GM23338 (cell line): ENCODE measurements at regions not wholly inside any gene's neighbourhood (a gene's known extent, or its start where the extent isn't known, plus 50 kb on each side); places are given as distances from the start of the nearest gene placed in this dataset.

Experiments used
- ATAC-seq: fragments of 200-7000 bp; cut with Tn5 transposase; 3 replicates; pipeline ENCODE4 v1.9.1; 2020
- DNase-seq: peaks from one replicate; pipeline ENCODE4 v3.0.0-alpha.2; 2015; ENCODE audit warnings: low spot score
- H2AFZ ChIP-seq: fragments of 200-600 bp; sonication (generic); 2 replicates; pipeline ENCODE4 v1.8.0; 2016; ENCODE audit warnings: antibody characterized with exemption, mild to moderate bottlenecking, moderate library complexity
- H3F3A ChIP-seq: fragments of 200-600 bp; sonication (generic); replicated peaks from 2 replicates; pipeline ENCODE4 v1.8.0; 2017; ENCODE audit warnings: antibody characterized with exemption, mixed run types, low read depth
- H3K27ac ChIP-seq: fragments of 200-600 bp; sonication (generic); 2 replicates; pipeline ENCODE4 v1.6.1; 2016; ENCODE audit warnings: low read depth
- H3K27me3 ChIP-seq: fragments of 200-600 bp; sonication (generic); 2 replicates; pipeline ENCODE4 v1.8.0; 2016; ENCODE audit warnings: mild to moderate bottlenecking, mixed run types, moderate library complexity; ENCODE audit not compliant: insufficient read depth
- H3K36me3 ChIP-seq: fragments of 200-600 bp; sonication (generic); 2 replicates; pipeline ENCODE4 v1.8.0; 2016; ENCODE audit warnings: mild to moderate bottlenecking; ENCODE audit not compliant: insufficient read depth
- H3K4me1 ChIP-seq: fragments of 200-600 bp; sonication (generic); 2 replicates; pipeline ENCODE4 v1.8.0; 2016; ENCODE audit warnings: mild to moderate bottlenecking, moderate library complexity; ENCODE audit not compliant: insufficient read depth
- H3K4me2 ChIP-seq: fragments of 200-600 bp; sonication (generic); 2 replicates; pipeline ENCODE4 v1.7.1; 2017; ENCODE audit warnings: mixed run types
- H3K4me3 ChIP-seq: fragments of 200-600 bp; sonication (generic); 2 replicates; pipeline ENCODE4 v1.6.1; 2016; ENCODE audit warnings: mixed run types
- H3K79me2 ChIP-seq: fragments of 200-600 bp; sonication (generic); replicated peaks from 2 replicates; pipeline ENCODE4 v1.8.0; 2017; ENCODE audit warnings: mild to moderate bottlenecking; ENCODE audit not compliant: insufficient read depth
- H3K9me2 ChIP-seq: fragments of 200-600 bp; sonication (generic); 2 replicates; pipeline ENCODE4 v1.8.0; 2017; ENCODE audit not compliant: insufficient read depth
- H4K20me1 ChIP-seq: fragments of 200-600 bp; sonication (generic); replicated peaks from 2 replicates; pipeline ENCODE4 v1.8.0; 2017; ENCODE audit warnings: mild to moderate bottlenecking; ENCODE audit not compliant: insufficient read depth
- H3K27ac Mint-ChIP-seq: 2 replicates; pipeline ENCODE4 v1.8.0; 2020; ENCODE audit warnings: inconsistent platforms, mild to moderate bottlenecking, moderate library complexity, mixed read lengths
- H3K27me3 Mint-ChIP-seq: 3 replicates; pipeline ENCODE4 v1.8.0; 2022; ENCODE audit warnings: low read depth, mild to moderate bottlenecking, moderate library complexity, mixed read lengths, inconsistent platforms; ENCODE audit not compliant: insufficient read depth, poor library complexity
- H3K36me3 Mint-ChIP-seq: 3 replicates; pipeline ENCODE4 v1.8.0; 2021; ENCODE audit warnings: low read depth, mild to moderate bottlenecking, inconsistent platforms, moderate library complexity, mixed read lengths
- H3K4me1 Mint-ChIP-seq: 3 replicates; pipeline ENCODE4 v1.8.0; 2020; ENCODE audit warnings: mild to moderate bottlenecking, inconsistent platforms, mixed read lengths
- H3K4me3 Mint-ChIP-seq: 3 replicates; pipeline ENCODE4 v1.8.0; 2021; ENCODE audit warnings: moderate library complexity, mild to moderate bottlenecking, inconsistent platforms, mixed read lengths
- H3K9me3 Mint-ChIP-seq: 3 replicates; pipeline ENCODE4 v1.8.0; 2020; ENCODE audit warnings: moderate library complexity, mild to moderate bottlenecking, inconsistent platforms, mixed read lengths
- CREB1 ChIP-seq: fragments of 250-450 bp; sonication (Bioruptor Pico); IDR thresholded peaks from 2 replicates; pipeline ENCODE4 v1.5.0; 2020; ENCODE audit warnings: low read depth, mild to moderate bottlenecking, moderate library complexity
- EZH2 ChIP-seq: fragments of 200-600 bp; sonication (generic); IDR thresholded peaks from one replicate; pipeline ENCODE4 v1.8.0; 2017; ENCODE audit warnings: antibody characterized with exemption, mild to moderate bottlenecking, low read depth; ENCODE audit not compliant: unreplicated experiment
- POLR2AphosphoS5 ChIP-seq: IDR thresholded peaks from 2 replicates; pipeline ENCODE4 v1.6.1; 2016; ENCODE audit warnings: antibody characterized with exemption, low read depth
- STAT1 ChIP-seq: IDR thresholded peaks from one replicate; pipeline ENCODE4 v1.6.1; 2016; ENCODE audit warnings: antibody characterized with exemption; ENCODE audit not compliant: unreplicated experiment
- ZNF114 ChIP-seq: fragments of 250-450 bp; sonication (Bioruptor Pico); IDR thresholded peaks from 2 replicates; pipeline ENCODE4 v1.5.0; 2020; ENCODE audit warnings: mild to moderate bottlenecking, moderate library complexity
- ZNF331 ChIP-seq: fragments of 250-450 bp; sonication (Bioruptor Pico); IDR thresholded peaks from 2 replicates; pipeline ENCODE4 v1.5.0; 2020; ENCODE audit warnings: low read depth, mild to moderate bottlenecking, moderate library complexity
- TF ChIP-seq, protein P1 (sequence below): fragments of 250-450 bp; sonication (Bioruptor Pico); IDR thresholded peaks from 2 replicates; pipeline ENCODE4 v1.5.0; 2020; ENCODE audit warnings: mild to moderate bottlenecking, moderate library complexity
- TF ChIP-seq, protein P2 (sequence below), 2 experiments: fragments of 200-600 bp in 1 of 2; sonication (generic) in 1 of 2; conservative IDR thresholded peaks; 2 replicates each; pipeline versions ENCODE4 v1.5.1 to v1.6.1; 2016 to 2017; ENCODE audit warnings: antibody characterized with exemption in 2 of 2, low read depth in 2 of 2, mild to moderate bottlenecking in 2 of 2, moderate library complexity in 1 of 2

DNA sequence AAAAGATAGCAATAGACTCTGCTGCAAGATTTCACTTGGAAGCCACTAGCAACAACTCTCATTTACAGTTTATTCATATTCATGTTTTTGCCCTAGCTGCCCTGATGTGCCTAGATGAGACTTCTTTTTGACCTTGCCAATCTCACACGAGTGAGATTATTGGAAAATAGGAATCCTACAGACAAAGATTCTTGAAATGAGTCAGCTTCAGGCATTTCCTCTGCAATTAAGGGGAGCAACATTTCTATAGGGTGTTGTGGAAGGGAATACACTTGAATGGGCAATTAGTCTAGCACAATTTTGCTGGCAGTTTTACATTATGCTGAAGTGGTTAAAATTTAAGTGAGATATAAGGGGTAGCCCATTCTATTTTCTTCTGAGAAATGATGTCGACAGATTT lies 217.0 kb upstream of the FAT4 start (continued):
- TF ChIP-seq, protein P1, sequence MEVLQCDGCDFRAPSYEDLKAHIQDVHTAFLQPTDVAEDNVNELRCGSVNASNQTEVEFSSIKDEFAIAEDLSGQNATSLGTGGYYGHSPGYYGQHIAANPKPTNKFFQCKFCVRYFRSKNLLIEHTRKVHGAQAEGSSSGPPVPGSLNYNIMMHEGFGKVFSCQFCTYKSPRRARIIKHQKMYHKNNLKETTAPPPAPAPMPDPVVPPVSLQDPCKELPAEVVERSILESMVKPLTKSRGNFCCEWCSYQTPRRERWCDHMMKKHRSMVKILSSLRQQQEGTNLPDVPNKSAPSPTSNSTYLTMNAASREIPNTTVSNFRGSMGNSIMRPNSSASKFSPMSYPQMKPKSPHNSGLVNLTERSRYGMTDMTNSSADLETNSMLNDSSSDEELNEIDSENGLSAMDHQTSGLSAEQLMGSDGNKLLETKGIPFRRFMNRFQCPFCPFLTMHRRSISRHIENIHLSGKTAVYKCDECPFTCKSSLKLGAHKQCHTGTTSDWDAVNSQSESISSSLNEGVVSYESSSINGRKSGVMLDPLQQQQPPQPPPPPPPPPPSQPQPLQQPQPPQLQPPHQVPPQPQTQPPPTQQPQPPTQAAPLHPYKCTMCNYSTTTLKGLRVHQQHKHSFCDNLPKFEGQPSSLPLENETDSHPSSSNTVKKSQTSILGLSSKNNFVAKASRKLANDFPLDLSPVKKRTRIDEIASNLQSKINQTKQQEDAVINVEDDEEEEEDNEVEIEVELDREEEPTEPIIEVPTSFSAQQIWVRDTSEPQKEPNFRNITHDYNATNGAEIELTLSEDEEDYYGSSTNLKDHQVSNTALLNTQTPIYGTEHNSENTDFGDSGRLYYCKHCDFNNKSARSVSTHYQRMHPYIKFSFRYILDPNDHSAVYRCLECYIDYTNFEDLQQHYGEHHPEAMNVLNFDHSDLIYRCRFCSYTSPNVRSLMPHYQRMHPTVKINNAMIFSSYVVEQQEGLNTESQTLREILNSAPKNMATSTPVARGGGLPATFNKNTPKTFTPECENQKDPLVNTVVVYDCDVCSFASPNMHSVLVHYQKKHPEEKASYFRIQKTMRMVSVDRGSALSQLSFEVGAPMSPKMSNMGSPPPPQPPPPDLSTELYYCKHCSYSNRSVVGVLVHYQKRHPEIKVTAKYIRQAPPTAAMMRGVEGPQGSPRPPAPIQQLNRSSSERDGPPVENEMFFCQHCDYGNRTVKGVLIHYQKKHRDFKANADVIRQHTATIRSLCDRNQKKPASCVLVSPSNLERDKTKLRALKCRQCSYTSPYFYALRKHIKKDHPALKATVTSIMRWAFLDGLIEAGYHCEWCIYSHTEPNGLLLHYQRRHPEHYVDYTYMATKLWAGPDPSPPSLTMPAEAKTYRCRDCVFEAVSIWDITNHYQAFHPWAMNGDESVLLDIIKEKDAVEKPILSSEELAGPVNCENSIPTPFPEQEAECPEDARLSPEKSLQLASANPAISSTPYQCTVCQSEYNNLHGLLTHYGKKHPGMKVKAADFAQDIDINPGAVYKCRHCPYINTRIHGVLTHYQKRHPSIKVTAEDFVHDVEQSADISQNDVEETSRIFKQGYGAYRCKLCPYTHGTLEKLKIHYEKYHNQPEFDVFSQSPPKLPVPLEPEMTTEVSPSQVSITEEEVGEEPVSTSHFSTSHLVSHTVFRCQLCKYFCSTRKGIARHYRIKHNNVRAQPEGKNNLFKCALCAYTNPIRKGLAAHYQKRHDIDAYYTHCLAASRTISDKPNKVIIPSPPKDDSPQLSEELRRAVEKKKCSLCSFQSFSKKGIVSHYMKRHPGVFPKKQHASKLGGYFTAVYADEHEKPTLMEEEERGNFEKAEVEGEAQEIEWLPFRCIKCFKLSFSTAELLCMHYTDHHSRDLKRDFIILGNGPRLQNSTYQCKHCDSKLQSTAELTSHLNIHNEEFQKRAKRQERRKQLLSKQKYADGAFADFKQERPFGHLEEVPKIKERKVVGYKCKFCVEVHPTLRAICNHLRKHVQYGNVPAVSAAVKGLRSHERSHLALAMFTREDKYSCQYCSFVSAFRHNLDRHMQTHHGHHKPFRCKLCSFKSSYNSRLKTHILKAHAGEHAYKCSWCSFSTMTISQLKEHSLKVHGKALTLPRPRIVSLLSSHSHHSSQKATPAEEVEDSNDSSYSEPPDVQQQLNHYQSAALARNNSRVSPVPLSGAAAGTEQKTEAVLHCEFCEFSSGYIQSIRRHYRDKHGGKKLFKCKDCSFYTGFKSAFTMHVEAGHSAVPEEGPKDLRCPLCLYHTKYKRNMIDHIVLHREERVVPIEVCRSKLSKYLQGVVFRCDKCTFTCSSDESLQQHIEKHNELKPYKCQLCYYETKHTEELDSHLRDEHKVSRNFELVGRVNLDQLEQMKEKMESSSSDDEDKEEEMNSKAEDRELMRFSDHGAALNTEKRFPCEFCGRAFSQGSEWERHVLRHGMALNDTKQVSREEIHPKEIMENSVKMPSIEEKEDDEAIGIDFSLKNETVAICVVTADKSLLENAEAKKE = no peak
- TF ChIP-seq ZNF114 (CRISPR knock-in tag) (no peak), ZNF331 (CRISPR knock-in tag) (no peak)

DNA sequence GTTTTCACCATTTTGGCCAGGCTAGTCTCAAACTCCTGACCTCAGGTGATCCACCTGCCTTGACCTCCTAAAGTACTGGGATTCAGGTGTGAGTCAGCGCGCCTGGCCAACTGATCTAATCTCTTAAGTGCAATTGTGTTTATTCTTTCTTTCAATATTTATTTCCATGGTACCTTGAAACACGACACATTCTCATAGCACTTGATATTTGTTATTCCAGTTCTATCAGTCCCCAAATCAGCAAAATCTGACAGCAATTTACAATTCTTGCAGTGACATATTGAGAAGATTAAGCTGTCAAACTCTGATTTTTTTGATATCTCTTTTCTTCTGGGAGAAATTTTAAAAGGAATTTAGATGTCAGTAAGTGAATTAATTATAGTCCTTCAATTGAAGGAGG lies 218.1 kb upstream of the FAT4 start:
- DNase-seq (no peak), ATAC-seq (no peak)
- Histone ChIP-seq H3K4me3 (no peak overlapping the region), H2AFZ (no peak overlapping the region), H3K9me2 (no peaks in the 10 kb centered on the region), H3K27me3 (no peaks in the 10 kb centered on the region), H3K4me1 (peaks cover 4% of the 10 kb centered on the region; the same call in 1 of the 2 replicates), H3K4me2 (no peak overlapping the region), H3F3A (no peaks in the 10 kb centered on the region), H4K20me1 (no peaks in the 10 kb centered on the region), H3K36me3 (no peaks in the 10 kb centered on the region), H3K79me2 (no peaks in the 10 kb centered on the region), H3K27ac (no peak overlapping the region)
- TF ChIP-seq EZH2 = no peak
- TF ChIP-seq, protein P1 = no peak
- TF ChIP-seq ZNF331 (CRISPR knock-in tag) = no peak
- TF ChIP-seq CREB1 (CRISPR knock-in tag) = no peak
- TF ChIP-seq STAT1 = no peak
- TF ChIP-seq POLR2AphosphoS5 = no peak
- TF ChIP-seq, protein P2, sequence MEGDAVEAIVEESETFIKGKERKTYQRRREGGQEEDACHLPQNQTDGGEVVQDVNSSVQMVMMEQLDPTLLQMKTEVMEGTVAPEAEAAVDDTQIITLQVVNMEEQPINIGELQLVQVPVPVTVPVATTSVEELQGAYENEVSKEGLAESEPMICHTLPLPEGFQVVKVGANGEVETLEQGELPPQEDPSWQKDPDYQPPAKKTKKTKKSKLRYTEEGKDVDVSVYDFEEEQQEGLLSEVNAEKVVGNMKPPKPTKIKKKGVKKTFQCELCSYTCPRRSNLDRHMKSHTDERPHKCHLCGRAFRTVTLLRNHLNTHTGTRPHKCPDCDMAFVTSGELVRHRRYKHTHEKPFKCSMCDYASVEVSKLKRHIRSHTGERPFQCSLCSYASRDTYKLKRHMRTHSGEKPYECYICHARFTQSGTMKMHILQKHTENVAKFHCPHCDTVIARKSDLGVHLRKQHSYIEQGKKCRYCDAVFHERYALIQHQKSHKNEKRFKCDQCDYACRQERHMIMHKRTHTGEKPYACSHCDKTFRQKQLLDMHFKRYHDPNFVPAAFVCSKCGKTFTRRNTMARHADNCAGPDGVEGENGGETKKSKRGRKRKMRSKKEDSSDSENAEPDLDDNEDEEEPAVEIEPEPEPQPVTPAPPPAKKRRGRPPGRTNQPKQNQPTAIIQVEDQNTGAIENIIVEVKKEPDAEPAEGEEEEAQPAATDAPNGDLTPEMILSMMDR (conservative IDR thresholded peaks at IDR 0.05; ENCODE audit: low read depth in 2 of 2) = no peak
- no peaks in the 10 kb centered on the region for H3K9me3 Mint-ChIP-seq
- H3K4me3 Mint-ChIP-seq = no peak overlapping the region
- no peaks in the 10 kb centered on the region for H3K27me3 Mint-ChIP-seq
- H3K4me1 Mint-ChIP-seq = peaks cover 4% of the 10 kb centered on the region; the same call in 2 of the 3 replicates
- H3K36me3 Mint-ChIP-seq = no peaks in the 10 kb centered on the region
- no peak overlapping the region for H3K27ac Mint-ChIP-seq
